Activated T-helper 17 cell treated with anti-CD3 and anti-CD28 coated beads, Interleukin-2, amount 50 U/mL, for 72 hours (primary cell): ENCODE measurements at regions not wholly inside any gene's neighbourhood (a gene's known extent, or its start where the extent isn't known, plus 50 kb on each side); places are given as distances from the start of the nearest gene placed in this dataset.

Experiments
- ATAC-seq: fragments of 150-1000 bp; cut with Tn5 transposase; replicated peaks from 2 replicates; pipeline ENCODE4 v1.10.0; 2021; ENCODE audit warnings: mild to moderate bottlenecking, moderate library complexity
- H3K27ac Mint-ChIP-seq: one replicate; pipeline ENCODE4 v1.8.0; 2022; ENCODE audit warnings: mixed read lengths
- H3K27me3 Mint-ChIP-seq: one replicate; pipeline ENCODE4 v1.8.0; 2022; ENCODE audit warnings: mixed read lengths
- H3K36me3 Mint-ChIP-seq: one replicate; pipeline ENCODE4 v1.8.0; 2022; ENCODE audit warnings: low read depth, mild to moderate bottlenecking, mixed read lengths
- H3K4me1 Mint-ChIP-seq: one replicate; pipeline ENCODE4 v1.8.0; 2022; ENCODE audit warnings: mixed read lengths
- H3K4me3 Mint-ChIP-seq: one replicate; pipeline ENCODE4 v1.8.0; 2022; ENCODE audit warnings: mild to moderate bottlenecking, mixed read lengths
- H3K9me3 Mint-ChIP-seq: one replicate; pipeline ENCODE4 v1.8.0; 2022; ENCODE audit warnings: mixed read lengths

- no peak for ATAC-seq
- Mint-ChIP-seq H3K27ac (no peak overlapping the region), H3K27me3 (no peaks in the 10 kb centered on the region), H3K36me3 (no peaks in the 10 kb centered on the region), H3K4me1 (no peaks in the 10 kb centered on the region), H3K9me3 (peaks cover 7% of the 10 kb centered on the region), H3K4me3 (no peak overlapping the region)
These were observed 321.4 kb upstream of the MMADHC start for GRCh38 chr2:149908726-149909683.

GRCh38 chr2:149906886-149907285 lies 319.3 kb upstream of the MMADHC start:
- no peak overlapping the region for H3K4me3 Mint-ChIP-seq
- H3K27me3 Mint-ChIP-seq, result no peaks in the 10 kb centered on the region
- H3K9me3 Mint-ChIP-seq, result peaks cover 5% of the 10 kb centered on the region
- no peak overlapping the region for H3K27ac Mint-ChIP-seq
- ATAC-seq, result no peak
- H3K4me1 Mint-ChIP-seq, result no peaks in the 10 kb centered on the region
- H3K36me3 Mint-ChIP-seq, result no peaks in the 10 kb centered on the region

- Mint-ChIP-seq H3K9me3 (no peaks in the 10 kb centered on the region), H3K27ac (no peak overlapping the region), H3K27me3 (no peaks in the 10 kb centered on the region), H3K4me1 (no peaks in the 10 kb centered on the region), H3K36me3 (no peaks in the 10 kb centered on the region), H3K4me3 (no peak overlapping the region)
- no peak for ATAC-seq
These were observed 317.0 kb upstream of the MMADHC start for GRCh38 chr2:149904352-149905175.

GRCh38 chr2:149903626-149904025 lies 316.1 kb upstream of the MMADHC start:
- Mint-ChIP-seq H3K4me1 (no peaks in the 10 kb centered on the region), H3K27ac (no peak overlapping the region), H3K4me3 (no peak overlapping the region), H3K27me3 (no peaks in the 10 kb centered on the region), H3K9me3 (no peaks in the 10 kb centered on the region), H3K36me3 (no peaks in the 10 kb centered on the region)
- no peak for ATAC-seq

- Mint-ChIP-seq H3K36me3 (no peaks in the 10 kb centered on the region), H3K27ac (no peak overlapping the region), H3K4me3 (no peak overlapping the region), H3K27me3 (no peaks in the 10 kb centered on the region), H3K4me1 (no peaks in the 10 kb centered on the region), H3K9me3 (no peaks in the 10 kb centered on the region)
- no peak for ATAC-seq
These were observed 314.5 kb upstream of the MMADHC start for GRCh38 chr2:149902081-149902480.

- no peaks in the 10 kb centered on the region for H3K9me3 Mint-ChIP-seq
- H3K4me1 Mint-ChIP-seq, result no peaks in the 10 kb centered on the region
- no peak overlapping the region for H3K27ac Mint-ChIP-seq
- H3K27me3 Mint-ChIP-seq, result no peaks in the 10 kb centered on the region
- no peak overlapping the region for H3K4me3 Mint-ChIP-seq
- no peaks in the 10 kb centered on the region for H3K36me3 Mint-ChIP-seq
- no peak for ATAC-seq
These were observed 313.8 kb upstream of the MMADHC start for GRCh38 chr2:149901231-149901859.

GRCh38 chr2:149899390-149899789 lies 311.8 kb upstream of the MMADHC start:
- H3K4me1 Mint-ChIP-seq, result no peaks in the 10 kb centered on the region
- no peak overlapping the region for H3K4me3 Mint-ChIP-seq
- H3K36me3 Mint-ChIP-seq, result no peaks in the 10 kb centered on the region
- H3K9me3 Mint-ChIP-seq, result no peaks in the 10 kb centered on the region
- H3K27me3 Mint-ChIP-seq, result no peaks in the 10 kb centered on the region
- ATAC-seq, result no peak
- no peak overlapping the region for H3K27ac Mint-ChIP-seq

GRCh38 chr2:149894760-149895159 lies 307.2 kb upstream of the MMADHC start:
- H3K27ac Mint-ChIP-seq, result no peak overlapping the region
- no peaks in the 10 kb centered on the region for H3K9me3 Mint-ChIP-seq
- no peak for ATAC-seq
- H3K27me3 Mint-ChIP-seq, result no peaks in the 10 kb centered on the region
- no peaks in the 10 kb centered on the region for H3K4me1 Mint-ChIP-seq
- H3K36me3 Mint-ChIP-seq, result no peaks in the 10 kb centered on the region
- no peak overlapping the region for H3K4me3 Mint-ChIP-seq

- ATAC-seq, result no peak
- H3K4me3 Mint-ChIP-seq, result no peak overlapping the region
- no peaks in the 10 kb centered on the region for H3K4me1 Mint-ChIP-seq
- H3K36me3 Mint-ChIP-seq, result no peaks in the 10 kb centered on the region
- H3K9me3 Mint-ChIP-seq, result no peaks in the 10 kb centered on the region
- H3K27ac Mint-ChIP-seq, result no peak overlapping the region
- no peaks in the 10 kb centered on the region for H3K27me3 Mint-ChIP-seq
These were observed 306.7 kb upstream of the MMADHC start for GRCh38 chr2:149894226-149894625.

- Mint-ChIP-seq H3K4me1 (no peaks in the 10 kb centered on the region), H3K36me3 (no peaks in the 10 kb centered on the region), H3K27me3 (no peaks in the 10 kb centered on the region), H3K9me3 (no peaks in the 10 kb centered on the region), H3K4me3 (no peak overlapping the region), H3K27ac (no peak overlapping the region)
- no peak for ATAC-seq
These were observed 305.0 kb upstream of the MMADHC start for GRCh38 chr2:149892563-149892962.

GRCh38 chr2:149885946-149886345 lies 298.4 kb upstream of the MMADHC start:
- no peak overlapping the region for H3K4me3 Mint-ChIP-seq
- H3K9me3 Mint-ChIP-seq, result peaks cover 6% of the 10 kb centered on the region
- ATAC-seq, result no peak
- H3K27me3 Mint-ChIP-seq, result no peaks in the 10 kb centered on the region
- H3K36me3 Mint-ChIP-seq, result no peaks in the 10 kb centered on the region
- no peak overlapping the region for H3K27ac Mint-ChIP-seq
- H3K4me1 Mint-ChIP-seq, result no peaks in the 10 kb centered on the region

GRCh38 chr2:149885468-149885867 lies 297.9 kb upstream of the MMADHC start:
- peaks cover 6% of the 10 kb centered on the region for H3K9me3 Mint-ChIP-seq
- no peak for ATAC-seq
- H3K36me3 Mint-ChIP-seq, result no peaks in the 10 kb centered on the region
- H3K4me1 Mint-ChIP-seq, result no peaks in the 10 kb centered on the region
- H3K27me3 Mint-ChIP-seq, result no peaks in the 10 kb centered on the region
- no peak overlapping the region for H3K27ac Mint-ChIP-seq
- no peak overlapping the region for H3K4me3 Mint-ChIP-seq

GRCh38 chr2:149884871-149885270 lies 297.3 kb upstream of the MMADHC start:
- no peak for ATAC-seq
- Mint-ChIP-seq H3K9me3 (peaks cover 6% of the 10 kb centered on the region), H3K36me3 (no peaks in the 10 kb centered on the region), H3K4me1 (no peaks in the 10 kb centered on the region), H3K4me3 (no peak overlapping the region), H3K27me3 (no peaks in the 10 kb centered on the region), H3K27ac (no peak overlapping the region)

GRCh38 chr2:149877913-149878312 lies 290.3 kb upstream of the MMADHC start:
- Mint-ChIP-seq H3K27ac (no peak overlapping the region), H3K4me1 (no peaks in the 10 kb centered on the region), H3K9me3 (peaks cover 5% of the 10 kb centered on the region), H3K4me3 (no peak overlapping the region), H3K36me3 (no peaks in the 10 kb centered on the region), H3K27me3 (no peaks in the 10 kb centered on the region)
- ATAC-seq, result no peak
